Medulla oblongata (tissue), 1 donor: ENCODE measurements at regions not wholly inside any gene's neighbourhood (a gene's known extent, or its start where the extent isn't known, plus 50 kb on each side); places are given as distances from the start of the nearest gene placed in this dataset.
"Not testable (repeated sequence)": the region's sequence is repeated elsewhere in the genome, so short reads cannot be mapped to it uniquely, and the experiment has no call there.

Source experiments
- DNase-seq: peaks from one replicate; pipeline ENCODE4 v3.0.0-alpha.2; 2015; ENCODE audit errors: extremely low spot score

GRCh38 chr7:108627476-108628051 is 57.9 kb downstream of the DNAJB9 start:
- DNase-seq, result no peak

GRCh38 chr7:108628678-108629077 is 59.0 kb downstream of the DNAJB9 start:
- DNase-seq, result no peak

- peak; percentile 92 for DNase-seq
These were observed 60.2 kb downstream of the DNAJB9 start for GRCh38 chr7:108629651-108630400.

- DNase-seq, result no peak
These were observed 64.4 kb downstream of the DNAJB9 start for GRCh38 chr7:108634036-108634435.

- DNase-seq, result no peak
These were observed 64.9 kb downstream of the DNAJB9 start for GRCh38 chr7:108634535-108634934.

- DNase-seq, result no peak
These were observed 67.5 kb downstream of the DNAJB9 start for GRCh38 chr7:108637049-108637621.

GRCh38 chr7:108642126-108642525 is 72.5 kb downstream of the DNAJB9 start:
- no peak for DNase-seq

GRCh38 chr7:108643136-108643535 is 73.5 kb downstream of the DNAJB9 start:
- no peak for DNase-seq

GRCh38 chr7:108648989-108649388 is 79.3 kb downstream of the DNAJB9 start:
- no peak for DNase-seq

- DNase-seq, result no peak
These were observed 80.8 kb downstream of the DNAJB9 start for GRCh38 chr7:108650467-108650866.

- DNase-seq, result no peak
These were observed 83.2 kb downstream of the DNAJB9 start for GRCh38 chr7:108652886-108653285.

GRCh38 chr7:108653526-108653925 is 83.9 kb downstream of the DNAJB9 start:
- no peak for DNase-seq

GRCh38 chr7:108657140-108657726 is 87.6 kb downstream of the DNAJB9 start:
- DNase-seq, result not testable (repeated sequence)

GRCh38 chr7:108659261-108659660 is 89.6 kb downstream of the DNAJB9 start:
- DNase-seq, result no peak

GRCh38 chr7:108659867-108660266 is 90.2 kb downstream of the DNAJB9 start:
- DNase-seq, result no peak

GRCh38 chr7:108660465-108660864 is 90.8 kb downstream of the DNAJB9 start:
- DNase-seq, result peak; percentile 3

- no peak for DNase-seq
These were observed 93.2 kb downstream of the DNAJB9 start for GRCh38 chr7:108662783-108663362.

- no peak for DNase-seq
These were observed 94.0 kb downstream of the DNAJB9 start for GRCh38 chr7:108663701-108664100.

- no peak for DNase-seq
These were observed 97.5 kb downstream of the DNAJB9 start for GRCh38 chr7:108667216-108667615.

GRCh38 chr7:108669958-108670357 is 100.3 kb downstream of the DNAJB9 start:
- no peak for DNase-seq

- DNase-seq, result not testable (repeated sequence)
These were observed 104.0 kb downstream of the DNAJB9 start for GRCh38 chr7:108673699-108674098.

GRCh38 chr7:108684629-108685028 is 115.0 kb downstream of the DNAJB9 start:
- DNase-seq, result no peak
